ENCODE measurements at regions not wholly inside any gene's neighbourhood (a gene's known extent, or its start where the extent isn't known, plus 50 kb on each side); places are given as distances from the start of the nearest gene placed in this dataset.
"Not testable (repeated sequence)": the region's sequence is repeated elsewhere in the genome, so short reads cannot be mapped to it uniquely, and the experiment has no call there.

GRCh38 chr5:56731473-56731872 lies 83.9 kb upstream of the MAP3K1 start:
- not testable (repeated sequence) for DNase-seq

- DNase-seq: no peak
Observed at GRCh38 chr5:56729488-56729887, 85.9 kb upstream of the MAP3K1 start.

GRCh38 chr5:56725711-56726411 lies 89.5 kb upstream of the MAP3K1 start:
- no peak for DNase-seq

- not testable (repeated sequence) for DNase-seq
Observed at GRCh38 chr5:56724857-56725256, 90.5 kb upstream of the MAP3K1 start.

GRCh38 chr5:56722317-56722716 lies 93.0 kb upstream of the MAP3K1 start:
- no peak for DNase-seq

- DNase-seq: no peak
Observed at GRCh38 chr5:56717253-56717987, 97.9 kb upstream of the MAP3K1 start.

GRCh38 chr5:56715986-56716385 lies 99.4 kb upstream of the MAP3K1 start:
- no peak for DNase-seq

- DNase-seq: no peak
Observed at GRCh38 chr5:56712895-56713591, 102.3 kb upstream of the MAP3K1 start.

- DNase-seq: no peak
Observed at GRCh38 chr5:56710826-56711590, 104.3 kb upstream of the MAP3K1 start.

GRCh38 chr5:56706504-56706903 lies 108.8 kb upstream of the MAP3K1 start:
- DNase-seq: no peak

- DNase-seq: no peak
Observed at GRCh38 chr5:56705217-56705616, 110.1 kb upstream of the MAP3K1 start.

- DNase-seq: no peak
Observed at GRCh38 chr5:56703952-56704351, 111.4 kb upstream of the MAP3K1 start.

GRCh38 chr5:56700711-56701110 lies 114.6 kb upstream of the MAP3K1 start:
- DNase-seq: no peak

GRCh38 chr5:56699538-56699937 lies 115.8 kb upstream of the MAP3K1 start:
- no peak for DNase-seq

GRCh38 chr5:56698463-56699381 lies 116.6 kb upstream of the MAP3K1 start:
- DNase-seq: peak; percentile 40

- no peak for DNase-seq
Observed at GRCh38 chr5:56696900-56697299, 118.4 kb upstream of the MAP3K1 start.

- DNase-seq: no peak
Observed at GRCh38 chr5:56693220-56693579, 122.1 kb upstream of the MAP3K1 start.

- DNase-seq: no peak
Observed at GRCh38 chr5:56692359-56693219, 122.8 kb upstream of the MAP3K1 start.

GRCh38 chr5:56688402-56688801 lies 126.9 kb upstream of the MAP3K1 start:
- DNase-seq: no peak

GRCh38 chr5:56686337-56687195 lies 128.8 kb upstream of the MAP3K1 start:
- DNase-seq: no peak

Data from DMS 273 treated with DMSO at 0.1 percent for 48 hours (cell line).